ENCODE measurements at regions not wholly inside any gene's neighbourhood (a gene's known extent, or its start where the extent isn't known, plus 50 kb on each side); places are given as distances from the start of the nearest gene placed in this dataset.

GRCh38 chr12:114888448-114888847 lies 204.5 kb upstream of the TBX3 start:
- no peak for TF ChIP-seq CTCF (conservative IDR thresholded peaks at IDR 0.05)
- H3K27ac ChIP-seq, result no peak overlapping the region

GRCh38 chr12:114885501-114885900 lies 201.5 kb upstream of the TBX3 start:
- H3K27ac ChIP-seq, result no peak overlapping the region
- TF ChIP-seq CTCF (conservative IDR thresholded peaks at IDR 0.05), result no peak

GRCh38 chr12:114884575-114884974 lies 200.6 kb upstream of the TBX3 start:
- H3K27ac ChIP-seq, result no peak overlapping the region
- no peak for TF ChIP-seq CTCF (conservative IDR thresholded peaks at IDR 0.05)

- no peak for TF ChIP-seq CTCF (conservative IDR thresholded peaks at IDR 0.05)
- no peak overlapping the region for H3K27ac ChIP-seq
These were observed 198.1 kb upstream of the TBX3 start for GRCh38 chr12:114882083-114882482.

- H3K27ac ChIP-seq, result no peak overlapping the region
- TF ChIP-seq CTCF (conservative IDR thresholded peaks at IDR 0.05), result no peak
These were observed 195.4 kb upstream of the TBX3 start for GRCh38 chr12:114879354-114879753.

- no peak overlapping the region for H3K27ac ChIP-seq
- TF ChIP-seq CTCF (conservative IDR thresholded peaks at IDR 0.05), result no peak
These were observed 194.8 kb upstream of the TBX3 start for GRCh38 chr12:114878781-114879180.

- TF ChIP-seq CTCF (conservative IDR thresholded peaks at IDR 0.05), result no peak
- no peak overlapping the region for H3K27ac ChIP-seq
These were observed 193.1 kb upstream of the TBX3 start for GRCh38 chr12:114876968-114877680.
